Ishikawa (cell line): ENCODE measurements at regions not wholly inside any gene's neighbourhood (a gene's known extent, or its start where the extent isn't known, plus 50 kb on each side); places are given as distances from the start of the nearest gene placed in this dataset.

Source experiments
- CEBPB ChIP-seq: IDR thresholded peaks from 2 replicates; pipeline ENCODE4 v1.6.1; 2012
- CREB1 ChIP-seq: IDR thresholded peaks from 2 replicates; pipeline ENCODE4 v1.6.1; 2012; ENCODE audit warnings: low read depth
- EGR1 ChIP-seq: IDR thresholded peaks from 2 replicates; pipeline ENCODE4 v1.6.1; 2012
- EP300 ChIP-seq: IDR thresholded peaks from 2 replicates; pipeline ENCODE4 v1.6.1; 2012; ENCODE audit warnings: borderline replicate concordance
- FOXM1 ChIP-seq: IDR thresholded peaks from 2 replicates; pipeline ENCODE4 v1.6.1; 2012; ENCODE audit warnings: low read depth, borderline replicate concordance
- NFIC ChIP-seq: IDR thresholded peaks from 2 replicates; pipeline ENCODE4 v1.6.1; 2012
- RAD21 ChIP-seq: IDR thresholded peaks from 2 replicates; pipeline ENCODE4 v1.6.1; 2012; ENCODE audit warnings: low read depth
- TAF1 ChIP-seq: IDR thresholded peaks from 2 replicates; pipeline ENCODE4 v1.6.1; 2012; ENCODE audit warnings: low read depth, mild to moderate bottlenecking
- TCF12 ChIP-seq: IDR thresholded peaks from 2 replicates; pipeline ENCODE4 v1.6.1; 2012; ENCODE audit warnings: low read depth
- TEAD4 ChIP-seq: IDR thresholded peaks from 2 replicates; pipeline ENCODE4 v1.6.1; 2012
- USF1 ChIP-seq: IDR thresholded peaks from 2 replicates; pipeline ENCODE4 v1.6.1; 2012
- YY1 ChIP-seq: IDR thresholded peaks from 2 replicates; pipeline ENCODE4 v1.6.1; 2012; ENCODE audit warnings: low read depth
- ZBTB7A ChIP-seq: IDR thresholded peaks from 2 replicates; pipeline ENCODE4 v1.6.1; 2012; ENCODE audit warnings: low read depth
- TF ChIP-seq, protein P1 (sequence below): IDR thresholded peaks from 2 replicates; pipeline ENCODE4 v1.6.1; 2012; ENCODE audit warnings: low read depth, mild to moderate bottlenecking
- TF ChIP-seq, protein P2 (sequence below): IDR thresholded peaks from 2 replicates; pipeline ENCODE4 v1.6.1; 2012

DNA sequence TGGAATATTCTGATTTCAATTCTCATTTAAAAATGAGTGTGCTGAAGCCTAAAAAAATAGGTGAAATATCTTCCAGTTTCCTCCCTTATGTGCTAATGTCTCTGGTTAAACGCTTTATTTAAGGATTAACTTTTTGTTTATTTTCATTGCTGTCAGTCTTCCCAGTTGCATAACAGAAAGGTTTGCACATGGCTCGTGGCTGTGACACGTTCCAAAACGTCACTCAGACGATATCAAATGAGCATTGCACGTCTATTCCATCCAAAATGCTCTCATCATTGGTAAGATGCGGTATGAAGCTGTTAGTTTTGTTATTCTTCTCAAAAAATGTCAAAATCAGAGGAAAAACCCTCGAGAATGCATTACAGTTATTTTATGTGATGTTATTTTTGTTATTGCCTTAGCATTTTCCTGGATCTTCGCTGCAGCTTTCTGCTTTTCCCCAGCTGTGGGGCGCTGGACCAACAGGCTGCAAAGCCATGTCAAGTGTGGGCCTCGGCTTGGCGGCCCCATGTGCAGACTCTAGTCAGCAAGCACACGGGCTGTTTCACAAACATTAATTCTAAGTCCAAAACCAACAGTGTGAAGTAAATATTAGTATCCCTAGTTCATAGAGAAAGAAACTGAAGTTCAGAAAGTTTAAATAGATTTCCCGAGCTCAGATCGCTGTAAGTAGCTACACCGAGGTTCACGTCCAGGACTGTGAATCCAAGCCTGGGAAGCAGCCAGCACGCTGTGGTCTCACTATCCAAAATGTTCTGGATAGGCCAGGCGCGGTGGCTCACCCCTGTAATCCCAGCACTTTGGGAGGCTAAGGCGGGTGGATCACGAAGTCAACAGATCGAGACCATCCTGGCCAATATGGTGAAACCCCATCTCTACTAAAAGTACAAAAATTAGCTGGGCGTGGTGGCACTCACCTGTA is 793.4 kb upstream of the FRG1 start:
- TF ChIP-seq EGR1 (no peak), FOXM1 (no peak), RAD21 (no peak), YY1 (no peak), NFIC (no peak), TAF1 (no peak), CREB1 (no peak), CEBPB (no peak)
- TF ChIP-seq, protein P1, sequence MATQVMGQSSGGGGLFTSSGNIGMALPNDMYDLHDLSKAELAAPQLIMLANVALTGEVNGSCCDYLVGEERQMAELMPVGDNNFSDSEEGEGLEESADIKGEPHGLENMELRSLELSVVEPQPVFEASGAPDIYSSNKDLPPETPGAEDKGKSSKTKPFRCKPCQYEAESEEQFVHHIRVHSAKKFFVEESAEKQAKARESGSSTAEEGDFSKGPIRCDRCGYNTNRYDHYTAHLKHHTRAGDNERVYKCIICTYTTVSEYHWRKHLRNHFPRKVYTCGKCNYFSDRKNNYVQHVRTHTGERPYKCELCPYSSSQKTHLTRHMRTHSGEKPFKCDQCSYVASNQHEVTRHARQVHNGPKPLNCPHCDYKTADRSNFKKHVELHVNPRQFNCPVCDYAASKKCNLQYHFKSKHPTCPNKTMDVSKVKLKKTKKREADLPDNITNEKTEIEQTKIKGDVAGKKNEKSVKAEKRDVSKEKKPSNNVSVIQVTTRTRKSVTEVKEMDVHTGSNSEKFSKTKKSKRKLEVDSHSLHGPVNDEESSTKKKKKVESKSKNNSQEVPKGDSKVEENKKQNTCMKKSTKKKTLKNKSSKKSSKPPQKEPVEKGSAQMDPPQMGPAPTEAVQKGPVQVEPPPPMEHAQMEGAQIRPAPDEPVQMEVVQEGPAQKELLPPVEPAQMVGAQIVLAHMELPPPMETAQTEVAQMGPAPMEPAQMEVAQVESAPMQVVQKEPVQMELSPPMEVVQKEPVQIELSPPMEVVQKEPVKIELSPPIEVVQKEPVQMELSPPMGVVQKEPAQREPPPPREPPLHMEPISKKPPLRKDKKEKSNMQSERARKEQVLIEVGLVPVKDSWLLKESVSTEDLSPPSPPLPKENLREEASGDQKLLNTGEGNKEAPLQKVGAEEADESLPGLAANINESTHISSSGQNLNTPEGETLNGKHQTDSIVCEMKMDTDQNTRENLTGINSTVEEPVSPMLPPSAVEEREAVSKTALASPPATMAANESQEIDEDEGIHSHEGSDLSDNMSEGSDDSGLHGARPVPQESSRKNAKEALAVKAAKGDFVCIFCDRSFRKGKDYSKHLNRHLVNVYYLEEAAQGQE = no peak

GRCh38 chr4:189162073-189162789 is 778.4 kb upstream of the FRG1 start:
- TF ChIP-seq, protein P2, sequence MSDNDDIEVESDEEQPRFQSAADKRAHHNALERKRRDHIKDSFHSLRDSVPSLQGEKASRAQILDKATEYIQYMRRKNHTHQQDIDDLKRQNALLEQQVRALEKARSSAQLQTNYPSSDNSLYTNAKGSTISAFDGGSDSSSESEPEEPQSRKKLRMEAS = no peak
- TF ChIP-seq ZBTB7A (no peak), EGR1 (no peak), TAF1 (no peak), TEAD4 (no peak), CEBPB (no peak), YY1 (no peak), FOXM1 (no peak), EP300 (no peak), RAD21 (no peak), CREB1 (no peak), USF1 (no peak), TCF12 (no peak), NFIC (no peak)
- TF ChIP-seq, protein P1 = no peak

GRCh38 chr4:189162888-189163287 is 777.8 kb upstream of the FRG1 start:
- TF ChIP-seq ZBTB7A (no peak), TEAD4 (no peak), RAD21 (no peak), EGR1 (no peak), CEBPB (no peak), FOXM1 (no peak), EP300 (no peak), USF1 (no peak), TCF12 (no peak), CREB1 (no peak), TAF1 (no peak), YY1 (no peak)
- TF ChIP-seq, protein P1 = no peak
- TF ChIP-seq, protein P2 = no peak

- TF ChIP-seq CEBPB (no peak), ZBTB7A (no peak), YY1 (no peak), NFIC (no peak), CREB1 (no peak), RAD21 (no peak), EP300 (no peak), FOXM1 (no peak), TCF12 (no peak), EGR1 (no peak), USF1 (no peak), TAF1 (no peak), TEAD4 (no peak)
- TF ChIP-seq, protein P1 = no peak
- TF ChIP-seq, protein P2 = no peak
Observed at GRCh38 chr4:189176002-189176401, 764.7 kb upstream of the FRG1 start.
